HG03135 (cell line): ENCODE measurements at regions not wholly inside any gene's neighbourhood (a gene's known extent, or its start where the extent isn't known, plus 50 kb on each side); places are given as distances from the start of the nearest gene placed in this dataset.
"Not testable (repeated sequence)": the region's sequence is repeated elsewhere in the genome, so short reads cannot be mapped to it uniquely, and the experiment has no call there.

Experiments
- ATAC-seq: cut with Tn5 transposase; IDR thresholded peaks from one replicate; pipeline ENCODE4 v1.9.1; 2021; ENCODE audit warnings: mild to moderate bottlenecking, moderate library complexity; ENCODE audit not compliant: unreplicated experiment

GRCh38 chr10:63987212-63987611, 466.0 kb downstream of the REEP3 start:
- ATAC-seq, result no peak

- no peak for ATAC-seq
Observed at GRCh38 chr10:63994371-63994770, 473.2 kb downstream of the REEP3 start.

- ATAC-seq, result no peak
Observed at GRCh38 chr10:64007157-64007556, 486.0 kb downstream of the REEP3 start.

GRCh38 chr10:64010711-64011110, 489.5 kb downstream of the REEP3 start:
- no peak for ATAC-seq

- ATAC-seq, result no peak
Observed at GRCh38 chr10:64011912-64012714, 490.9 kb downstream of the REEP3 start.

- no peak for ATAC-seq
Observed at GRCh38 chr10:64014281-64014680, 493.1 kb downstream of the REEP3 start.

- no peak for ATAC-seq
Observed at GRCh38 chr10:64023926-64024470, 502.8 kb downstream of the REEP3 start.

GRCh38 chr10:64033711-64034110, 512.5 kb downstream of the REEP3 start:
- no peak for ATAC-seq

GRCh38 chr10:64036321-64036930, 515.2 kb downstream of the REEP3 start:
- ATAC-seq, result no peak

GRCh38 chr10:64037071-64037661, 516.0 kb downstream of the REEP3 start:
- ATAC-seq, result no peak

GRCh38 chr10:64038107-64038506, 516.9 kb downstream of the REEP3 start:
- no peak for ATAC-seq

GRCh38 chr10:64039198-64039597, 518.0 kb downstream of the REEP3 start:
- ATAC-seq, result no peak

GRCh38 chr10:64040781-64041180, 519.6 kb downstream of the REEP3 start:
- peak; percentile 29 for ATAC-seq

GRCh38 chr10:64041185-64041988, 520.2 kb downstream of the REEP3 start:
- peak; percentile 95 for ATAC-seq

- ATAC-seq, result no peak
Observed at GRCh38 chr10:64041989-64042490, 520.8 kb downstream of the REEP3 start.

- ATAC-seq, result no peak
Observed at GRCh38 chr10:64044098-64044497, 522.9 kb downstream of the REEP3 start.

GRCh38 chr10:64044957-64045632, 523.9 kb downstream of the REEP3 start:
- ATAC-seq, result not testable (repeated sequence)

GRCh38 chr10:64054392-64054791, 533.2 kb downstream of the REEP3 start:
- no peak for ATAC-seq

- ATAC-seq, result no peak
Observed at GRCh38 chr10:64059884-64060283, 538.7 kb downstream of the REEP3 start.

- no peak for ATAC-seq
Observed at GRCh38 chr10:64060389-64060788, 539.2 kb downstream of the REEP3 start.
